GM12878 (cell line): ENCODE measurements at regions not wholly inside any gene's neighbourhood (a gene's known extent, or its start where the extent isn't known, plus 50 kb on each side); places are given as distances from the start of the nearest gene placed in this dataset.

Source experiments
- ATAC-seq: fragments of 200-7000 bp; cut with Tn5 transposase; 3 replicates; pipeline ENCODE4 v1.9.1; 2020; ENCODE audit warnings: mild to moderate bottlenecking, moderate library complexity
- BruUV-seq: library from RNA; stranded (reverse); fragments of 400-500 nt; replicated peaks from 2 replicates; lab custom pipeline; 2021; lab: Mats Ljungman, UMichigan
- CTCF ChIA-PET: fragments of 300-600 bp; sonication (Branson Sonifier 250); formaldehyde crosslinking; extraction: SDS; loops from one replicate; lab custom pipeline; 2021; ENCODE audit warnings: inconsistent platforms; lab: Yijun Ruan, JAX
- POLR2A ChIA-PET: fragments of 350-600 bp; formaldehyde crosslinking; extraction: SDS; loops from one replicate; lab custom pipeline; 2021; ENCODE audit warnings: inconsistent platforms; lab: Charles Lee
- RAD21 ChIA-PET: fragments of 300-600 bp; sonication (Branson Sonifier 250); formaldehyde crosslinking; loops from one replicate; lab custom pipeline; 2023; ENCODE audit warnings: antibody characterized with exemption; ENCODE audit not compliant: unreplicated experiment; lab: Charles Lee
- SMC1A ChIA-PET: fragments of 300-600 bp; sonication (Branson Sonifier 250); formaldehyde crosslinking; loops from one replicate; lab custom pipeline; 2023; ENCODE audit not compliant: unreplicated experiment, uncharacterized antibody; lab: Charles Lee
- DNase-seq: peaks from one replicate; pipeline ENCODE4 v3.0.0-alpha.2; 2011; ENCODE audit warnings: low read depth, low spot score
- FAIRE-seq: peaks from 3 replicates; lab custom pipeline; 2011; peaks lifted over from hg19 to GRCh38; lab: Jason Lieb, UNC
- H2AFZ ChIP-seq: 2 replicates; pipeline ENCODE4 v1.6.0; 2011; ENCODE audit warnings: low read depth, low read length, control low read depth; ENCODE audit not compliant: control insufficient read depth
- H3K27ac ChIP-seq: 2 replicates; pipeline ENCODE4 v1.5.1; 2011; ENCODE audit warnings: control low read depth; ENCODE audit not compliant: control insufficient read depth, insufficient read depth
- H3K27me3 ChIP-seq, 2 experiments: replicated peaks in 1 of 2; 2 replicates each; pipeline versions ENCODE4 v1.6.0 to v1.6.1; 2011; ENCODE audit warnings: low read length in 1 of 2; ENCODE audit not compliant: control insufficient read depth in 2 of 2, insufficient read depth in 2 of 2
- H3K36me3 ChIP-seq, 2 experiments: 2 replicates each; pipeline ENCODE4 v1.5.1; 2011; ENCODE audit warnings: low read length in 1 of 2; ENCODE audit not compliant: control insufficient read depth in 2 of 2, insufficient read depth in 2 of 2
- H3K4me1 ChIP-seq: 2 replicates; pipeline ENCODE4 v1.6.1; 2011; ENCODE audit warnings: mild to moderate bottlenecking, low read length, moderate library complexity, mixed read lengths; ENCODE audit not compliant: control insufficient read depth, insufficient read depth
- H3K4me2 ChIP-seq: 2 replicates; pipeline ENCODE4 v1.6.0; 2011; ENCODE audit warnings: control low read depth; ENCODE audit not compliant: control insufficient read depth, insufficient read depth
- H3K4me3 ChIP-seq: fragments of 200-600 bp; sonication (generic); 2 replicates; pipeline ENCODE4 v1.5.1; 2016
- H3K79me2 ChIP-seq: 2 replicates; pipeline ENCODE4 v1.6.0; 2011; ENCODE audit warnings: low read length; ENCODE audit not compliant: control insufficient read depth, insufficient read depth
- H3K9ac ChIP-seq: 2 replicates; pipeline ENCODE4 v1.8.0; 2011; ENCODE audit warnings: low read length, control low read depth, mixed read lengths; ENCODE audit not compliant: control insufficient read depth, insufficient read depth
- H3K9me3 ChIP-seq: replicated peaks from 3 replicates; pipeline ENCODE4 v1.5.1; 2011; ENCODE audit warnings: mild to moderate bottlenecking, low read length; ENCODE audit not compliant: control insufficient read depth, insufficient read depth
- H4K20me1 ChIP-seq: 2 replicates; pipeline ENCODE4 v1.6.0; 2011; ENCODE audit not compliant: control insufficient read depth, insufficient read depth
- ATF2 ChIP-seq: IDR thresholded peaks from 2 replicates; pipeline ENCODE4 v1.6.1; 2012; ENCODE audit warnings: low read length, inconsistent platforms
- ATF3 ChIP-seq: IDR thresholded peaks from 2 replicates; pipeline ENCODE4 v1.6.1; 2011; ENCODE audit warnings: low read depth, mild to moderate bottlenecking, low read length, moderate library complexity, borderline replicate concordance; ENCODE audit errors: extremely low read depth
- BACH1 ChIP-seq: fragments of 450-650 bp; IDR thresholded peaks from 2 replicates; pipeline ENCODE4 v1.6.1; 2017; ENCODE audit warnings: mild to moderate bottlenecking, borderline replicate concordance
- CHD2 ChIP-seq: IDR thresholded peaks from 2 replicates; pipeline ENCODE4 v1.6.1; 2011; ENCODE audit warnings: low read depth, low read length, improper control_type of control experiment, borderline replicate concordance
- GATAD2B ChIP-seq: fragments of 450-650 bp; conservative IDR thresholded peaks from 2 replicates; pipeline ENCODE4 v1.6.1; 2017; ENCODE audit warnings: low read depth, mild to moderate bottlenecking, moderate library complexity
- NKRF ChIP-seq: fragments of 450-650 bp; conservative IDR thresholded peaks from 2 replicates; pipeline ENCODE4 v1.6.1; 2017; ENCODE audit warnings: mild to moderate bottlenecking, moderate library complexity
- PBX3 ChIP-seq: IDR thresholded peaks from 2 replicates; pipeline ENCODE4 v1.6.1; 2011; ENCODE audit warnings: mild to moderate bottlenecking, low read depth, low read length, moderate library complexity; ENCODE audit not compliant: insufficient replicate concordance
- PML ChIP-seq: IDR thresholded peaks from 2 replicates; pipeline ENCODE4 v1.6.1; 2012; ENCODE audit warnings: low read length, inconsistent platforms
- PRDM15 ChIP-seq: fragments of 450-650 bp; formaldehyde crosslinking; IDR thresholded peaks from 2 replicates; pipeline ENCODE4 v1.4.0; 2020; ENCODE audit warnings: mild to moderate bottlenecking, moderate library complexity
- RAD51 ChIP-seq: fragments of 450-650 bp; IDR thresholded peaks from 2 replicates; pipeline ENCODE4 v1.6.1; 2016; ENCODE audit warnings: moderate library complexity, mild to moderate bottlenecking, inconsistent platforms
- RBBP5 ChIP-seq: fragments of 200-600 bp; sonication (generic); conservative IDR thresholded peaks from 2 replicates; pipeline ENCODE4 v1.6.1; 2016
- SMC3 ChIP-seq: IDR thresholded peaks from 2 replicates; pipeline ENCODE4 v1.6.1; 2011; ENCODE audit warnings: low read length, improper control_type of control experiment, borderline replicate concordance
- SREBF2 ChIP-seq: IDR thresholded peaks from 2 replicates; pipeline ENCODE4 v1.6.1; 2012; ENCODE audit warnings: mild to moderate bottlenecking, low read length
- STAT1 ChIP-seq: fragments of 450-650 bp; conservative IDR thresholded peaks from 2 replicates; pipeline ENCODE4 v1.6.1; 2014; ENCODE audit warnings: antibody characterized with exemption, mild to moderate bottlenecking
- TAF1 ChIP-seq: IDR thresholded peaks from 2 replicates; pipeline ENCODE4 v1.6.1; 2011; ENCODE audit warnings: mild to moderate bottlenecking, low read depth, low read length, borderline replicate concordance
- TARDBP ChIP-seq: IDR thresholded peaks from 2 replicates; pipeline ENCODE4 v1.6.1; 2016; ENCODE audit warnings: borderline replicate concordance
- WGBS: methylation state at CpG from one replicate; pipeline ENCODE4 v1.1.6; 2016; ENCODE audit warnings: low lambda C conversion rate; ENCODE audit not compliant: insufficient replicate concordance, insufficient coverage; ENCODE audit errors: missing lambda C conversion rate; 5-methylcytosine and 5-hydroxymethylcytosine counted together
- in situ Hi-C: fragments of 300-500 bp; cut with MboI; formaldehyde crosslinking; loops from 9 replicates; pipeline ENCODE4 v1.14.3; 2018; ENCODE audit warnings: mixed read lengths
- intact Hi-C: fragments of 100-400 bp; cut with micrococcal nuclease; formaldehyde crosslinking; loops from one replicate; pipeline ENCODE4 v1.14.2; 2022; ENCODE audit not compliant: unreplicated experiment

- FAIRE-seq (no peak), DNase-seq (no peak), ATAC-seq (no peak)
- in situ Hi-C loops, result no loop called here
- no peaks in the 10 kb centered on the region for H3K36me3 ChIP-seq
- H3K4me2 ChIP-seq, result no peak overlapping the region
- no peak overlapping the region for H3K4me3 ChIP-seq
- ChIA-PET SMC1A (no interaction called here), RAD21 (no interaction called here), CTCF (no interaction called here), POLR2A (no interaction called here)
- H4K20me1 ChIP-seq, result no peaks in the 10 kb centered on the region
- H3K27ac ChIP-seq, result no peak overlapping the region
- no peaks in the 10 kb centered on the region for H3K9me3 ChIP-seq
- intact Hi-C loops, result no loop called here
- no peaks in the 10 kb centered on the region for H3K4me1 ChIP-seq
- no TSS peak for BruUV-seq
- H2AFZ ChIP-seq, result no peak overlapping the region
- H3K27me3 ChIP-seq, result no peaks in the 10 kb centered on the region
- no peak overlapping the region for H3K9ac ChIP-seq
- no peaks in the 10 kb centered on the region for H3K79me2 ChIP-seq
- 0% methylated on average over 1 of the region's 1 CpG for WGBS
- TF ChIP-seq RAD51, result no peak
- no peak for TF ChIP-seq PML
- no peak for TF ChIP-seq ATF3
- no peak for TF ChIP-seq PBX3
- no peak for TF ChIP-seq TARDBP
- no peak for TF ChIP-seq SMC3
- TF ChIP-seq RBBP5, result no peak
- no peak for TF ChIP-seq TAF1
- TF ChIP-seq NKRF, result no peak
- no peak for TF ChIP-seq GATAD2B
- TF ChIP-seq CHD2, result no peak
- TF ChIP-seq PRDM15, result no peak
- no peak for TF ChIP-seq SREBF2
- TF ChIP-seq BACH1, result no peak
- no peak for TF ChIP-seq ATF2
- no peak for TF ChIP-seq STAT1
Observed at GRCh38 chr3:135646873-135647272, 318.7 kb upstream of the PPP2R3A start.
